HepG2 (cell line): ENCODE measurements at regions not wholly inside any gene's neighbourhood (a gene's known extent, or its start where the extent isn't known, plus 50 kb on each side); places are given as distances from the start of the nearest gene placed in this dataset.

Experiments
- ATAC-seq: fragments of 200-7000 bp; cut with Tn5 transposase; 3 replicates; pipeline ENCODE4 v1.9.1; 2020; ENCODE audit warnings: mild to moderate bottlenecking, moderate library complexity
- BruUV-seq: library from RNA; stranded (reverse); fragments of 400-500 nt; replicated peaks from 2 replicates; lab custom pipeline; 2021; lab: Mats Ljungman, UMichigan
- CTCF ChIA-PET: fragments of 300-600 bp; formaldehyde crosslinking; extraction: SDS; loops from one replicate; lab custom pipeline; 2021; ENCODE audit warnings: low total read pairs, inconsistent platforms, low intra/inter-chr PET ratio; lab: Yijun Ruan, JAX
- POLR2A ChIA-PET: fragments of 350-600 bp; sonication (Branson Sonifier 250); formaldehyde crosslinking; loops from one replicate; lab custom pipeline; 2020; ENCODE audit warnings: antibody characterized with exemption, inconsistent platforms; lab: Yijun Ruan, JAX
- DNase-seq: peaks from one replicate; pipeline ENCODE4 v3.0.0-alpha.2; 2015; ENCODE audit warnings: low spot score
- FAIRE-seq: peaks from 3 replicates; lab custom pipeline; 2011; peaks lifted over from hg19 to GRCh38; lab: Jason Lieb, UNC
- H2AFZ ChIP-seq: one replicate; pipeline ENCODE4 v1.6.1; 2011; ENCODE audit warnings: low read length, inconsistent platforms
- H3K27ac ChIP-seq: fragments of 300-600 bp; 3 replicates; pipeline ENCODE4 v1.8.0; 2011; ENCODE audit warnings: mixed run types, mild to moderate bottlenecking, mixed read lengths, low read length, inconsistent platforms; ENCODE audit not compliant: insufficient read depth; ENCODE audit errors: extremely low read length
- H3K27me3 ChIP-seq, 2 experiments: fragments of 200-600 bp in 1 of 2; 2 replicates in 1 of 2; 3 replicates in 1 of 2; pipeline versions ENCODE4 v1.6.0 to v1.8.0; 2011; ENCODE audit warnings: low read length in 2 of 2, mild to moderate bottlenecking in 2 of 2, moderate library complexity in 2 of 2, inconsistent platforms in 1 of 2; ENCODE audit not compliant: insufficient read depth in 2 of 2, control insufficient read depth in 1 of 2
- H3K36me3 ChIP-seq, 2 experiments: fragments of 200-600 bp in 1 of 2; replicated peaks in 1 of 2; 2 replicates in 1 of 2; 3 replicates in 1 of 2; pipeline versions ENCODE4 v1.5.1 to v1.8.0; 2011; ENCODE audit warnings: low read length in 2 of 2, inconsistent platforms in 1 of 2; ENCODE audit not compliant: insufficient read depth in 2 of 2, control insufficient read depth in 1 of 2
- H3K4me1 ChIP-seq: 2 replicates; pipeline ENCODE4 v1.5.1; 2012; ENCODE audit warnings: low read length, inconsistent platforms; ENCODE audit not compliant: insufficient read depth
- H3K4me2 ChIP-seq: 2 replicates; pipeline ENCODE4 v1.6.0; 2011; ENCODE audit warnings: low read depth, low read length, inconsistent platforms
- H3K4me3 ChIP-seq, 3 experiments: fragments of 200-600 bp in 1 of 3; sonication (generic), shearing (Covaris generic) in 1 of 3; replicated peaks in 1 of 3; 2 replicates each; pipeline ENCODE4 v1.5.1; 2011 to 2016; ENCODE audit warnings: low read length in 3 of 3, inconsistent platforms in 2 of 3, low read depth in 2 of 3, mild to moderate bottlenecking in 2 of 3, control low read depth in 1 of 3, mixed read lengths in 1 of 3; ENCODE audit not compliant: insufficient read depth in 1 of 3
- H3K79me2 ChIP-seq: one replicate; pipeline ENCODE4 v1.6.1; 2011; ENCODE audit warnings: low read length, inconsistent platforms; ENCODE audit not compliant: insufficient read depth
- H3K9ac ChIP-seq: 2 replicates; pipeline ENCODE4 v1.6.0; 2011; ENCODE audit warnings: mild to moderate bottlenecking, low read depth, low read length, inconsistent platforms; ENCODE audit not compliant: insufficient read depth
- H3K9me3 ChIP-seq: 2 replicates; pipeline ENCODE4 v1.5.1; 2012; ENCODE audit warnings: mild to moderate bottlenecking, low read length
- H4K20me1 ChIP-seq: 2 replicates; pipeline ENCODE4 v1.6.0; 2011; ENCODE audit warnings: inconsistent platforms, mild to moderate bottlenecking, low read length, moderate library complexity; ENCODE audit not compliant: insufficient read depth
- ARNTL ChIP-seq: sonication (generic); formaldehyde crosslinking; IDR thresholded peaks from 2 replicates; pipeline ENCODE4 v1.4.0; 2020; ENCODE audit warnings: mild to moderate bottlenecking, missing genetic modification reagents
- FOXK1 ChIP-seq: sonication (generic); formaldehyde crosslinking; IDR thresholded peaks from 2 replicates; pipeline ENCODE4 v1.4.0; 2020; ENCODE audit warnings: low read depth, missing genetic modification reagents, borderline replicate concordance
- ISX ChIP-seq: sonication (generic); formaldehyde crosslinking; conservative IDR thresholded peaks from 2 replicates; pipeline ENCODE4 v1.5.0; 2020; ENCODE audit warnings: missing genetic modification reagents
- MTA3 ChIP-seq: sonication (generic); formaldehyde crosslinking; IDR thresholded peaks from 2 replicates; pipeline ENCODE4 v1.4.0; 2020; ENCODE audit warnings: missing genetic modification reagents
- RAD51 ChIP-seq: fragments of 450-650 bp; IDR thresholded peaks from 2 replicates; pipeline ENCODE4 v1.6.1; 2016; ENCODE audit warnings: borderline replicate concordance
- SSRP1 ChIP-seq: IDR thresholded peaks from 2 replicates; pipeline ENCODE4 v1.6.1; 2016; ENCODE audit warnings: control low read depth
- ZNF20 ChIP-seq: sonication (generic); formaldehyde crosslinking; IDR thresholded peaks from 2 replicates; pipeline ENCODE4 v1.4.0; 2020; ENCODE audit warnings: mild to moderate bottlenecking, moderate library complexity, missing genetic modification reagents
- ZNF670 ChIP-seq: sonication (generic); formaldehyde crosslinking; IDR thresholded peaks from 2 replicates; pipeline ENCODE4 v1.8.0; 2022; ENCODE audit warnings: mild to moderate bottlenecking, missing genetic modification reagents, borderline replicate concordance
- ZNF737 ChIP-seq: sonication (generic); formaldehyde crosslinking; IDR thresholded peaks from 2 replicates; pipeline ENCODE4 v1.5.0; 2020; ENCODE audit warnings: missing genetic modification reagents, mild to moderate bottlenecking, borderline replicate concordance
- ZNF75D ChIP-seq: sonication (generic); formaldehyde crosslinking; IDR thresholded peaks from 2 replicates; pipeline ENCODE4 v1.8.1; 2023; ENCODE audit warnings: missing genetic modification reagents, mild to moderate bottlenecking, borderline replicate concordance
- ZNF780A ChIP-seq: sonication (generic); formaldehyde crosslinking; IDR thresholded peaks from 2 replicates; pipeline ENCODE4 v1.8.0; 2022; ENCODE audit warnings: mild to moderate bottlenecking, missing genetic modification reagents, moderate library complexity
- WGBS: methylation state at CpG from one replicate; pipeline ENCODE4 v1.1.6; 2017; ENCODE audit warnings: low lambda C conversion rate; 5-methylcytosine and 5-hydroxymethylcytosine counted together
- in situ Hi-C: cut with HindIII; loops from 2 replicates; pipeline ENCODE4 v1.10.0; 2017; ENCODE audit warnings: low pct_unique_long_range_greater_than_20kb; ENCODE audit not compliant: extremely low pct_ligation_motif_present
- intact Hi-C: fragments of 100-400 bp; cut with micrococcal nuclease; formaldehyde crosslinking; loops from one replicate; pipeline ENCODE4 v1.10.0; 2022; ENCODE audit not compliant: unreplicated experiment
- TF ChIP-seq, protein P1 (sequence below): IDR thresholded peaks from 2 replicates; pipeline ENCODE4 v1.6.1; 2018; ENCODE audit warnings: missing genetic modification reagents
- TF ChIP-seq, protein P2 (sequence below): IDR thresholded peaks from 2 replicates; pipeline ENCODE4 v1.6.1; 2012; ENCODE audit warnings: inconsistent platforms

- no peak overlapping the region for H2AFZ ChIP-seq
- H3K4me3 ChIP-seq = no peak overlapping the region
- DNase-seq (no peak), ATAC-seq (no peak), FAIRE-seq (no peak)
- no peak for TF ChIP-seq ZNF75D (CRISPR knock-in tag)
- TF ChIP-seq, protein P1, sequence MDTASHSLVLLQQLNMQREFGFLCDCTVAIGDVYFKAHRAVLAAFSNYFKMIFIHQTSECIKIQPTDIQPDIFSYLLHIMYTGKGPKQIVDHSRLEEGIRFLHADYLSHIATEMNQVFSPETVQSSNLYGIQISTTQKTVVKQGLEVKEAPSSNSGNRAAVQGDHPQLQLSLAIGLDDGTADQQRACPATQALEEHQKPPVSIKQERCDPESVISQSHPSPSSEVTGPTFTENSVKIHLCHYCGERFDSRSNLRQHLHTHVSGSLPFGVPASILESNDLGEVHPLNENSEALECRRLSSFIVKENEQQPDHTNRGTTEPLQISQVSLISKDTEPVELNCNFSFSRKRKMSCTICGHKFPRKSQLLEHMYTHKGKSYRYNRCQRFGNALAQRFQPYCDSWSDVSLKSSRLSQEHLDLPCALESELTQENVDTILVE (CRISPR knock-in tag) = no peak
- TF ChIP-seq FOXK1 (CRISPR knock-in tag) = no peak
- no peak for TF ChIP-seq ZNF737 (CRISPR knock-in tag)
- TF ChIP-seq ZNF670 (CRISPR knock-in tag) = no peak
- TF ChIP-seq SSRP1 = no peak
- TF ChIP-seq, protein P2, sequence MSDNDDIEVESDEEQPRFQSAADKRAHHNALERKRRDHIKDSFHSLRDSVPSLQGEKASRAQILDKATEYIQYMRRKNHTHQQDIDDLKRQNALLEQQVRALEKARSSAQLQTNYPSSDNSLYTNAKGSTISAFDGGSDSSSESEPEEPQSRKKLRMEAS = no peak
- no peak for TF ChIP-seq ISX (CRISPR knock-in tag)
- TF ChIP-seq ARNTL (CRISPR knock-in tag) = no peak
- TF ChIP-seq ZNF780A (CRISPR knock-in tag) = no peak
- no peak for TF ChIP-seq ZNF20 (CRISPR knock-in tag)
- no peak for TF ChIP-seq MTA3
- no peak for TF ChIP-seq RAD51
- H4K20me1 ChIP-seq = no peaks in the 10 kb centered on the region
- ChIA-PET POLR2A (no interaction called here), CTCF (no interaction called here)
- no peaks in the 10 kb centered on the region for H3K27me3 ChIP-seq
- H3K9me3 ChIP-seq = no peaks in the 10 kb centered on the region
- no peak overlapping the region for H3K27ac ChIP-seq
- no peak overlapping the region for H3K9ac ChIP-seq
- in situ Hi-C loops = no loop called here
- H3K4me2 ChIP-seq = no peak overlapping the region
- H3K4me1 ChIP-seq = no peaks in the 10 kb centered on the region
- intact Hi-C loops = no loop called here
- H3K36me3 ChIP-seq = no peaks in the 10 kb centered on the region
- no peaks in the 10 kb centered on the region for H3K79me2 ChIP-seq
- 0% methylated on average over 1 of the region's 1 CpG for WGBS
- BruUV-seq = no TSS peak
Measured at GRCh38 chr9:6098431-6098830, 83.0 kb upstream of the RANBP6 start.
